CD4-positive, alpha-beta T cell treated with Interleukin-21 for 1 hour (primary cell): ENCODE measurements at regions not wholly inside any gene's neighbourhood (a gene's known extent, or its start where the extent isn't known, plus 50 kb on each side); places are given as distances from the start of the nearest gene placed in this dataset.

ENCODE experiments used
- DNase-seq: peaks from one replicate; pipeline ENCODE4 v3.0.0-alpha.2; 2020

GRCh38 chr13:73782450-73783449 lies 351.5 kb downstream of the KLF12 start:
- no peak for DNase-seq

GRCh38 chr13:73781384-73781783 lies 352.8 kb downstream of the KLF12 start:
- no peak for DNase-seq

- DNase-seq = no peak
Measured at GRCh38 chr13:73779881-73780280, 354.3 kb downstream of the KLF12 start.

GRCh38 chr13:73778242-73778864 lies 355.9 kb downstream of the KLF12 start:
- no peak for DNase-seq

- no peak for DNase-seq
Measured at GRCh38 chr13:73777134-73777533, 357.1 kb downstream of the KLF12 start.

GRCh38 chr13:73776151-73776785 lies 357.9 kb downstream of the KLF12 start:
- no peak for DNase-seq

- DNase-seq = no peak
Measured at GRCh38 chr13:73773168-73773549, 361.0 kb downstream of the KLF12 start.

GRCh38 chr13:73772449-73773167 lies 361.6 kb downstream of the KLF12 start:
- no peak for DNase-seq

- peak; percentile 53 for DNase-seq
Measured at GRCh38 chr13:73767747-73768315, 366.4 kb downstream of the KLF12 start.

- peak; percentile 40 for DNase-seq
Measured at GRCh38 chr13:73767191-73767741, 366.9 kb downstream of the KLF12 start.

- DNase-seq = peak; percentile 86
Measured at GRCh38 chr13:73765651-73766384, 368.4 kb downstream of the KLF12 start.

GRCh38 chr13:73759434-73759833 lies 374.8 kb downstream of the KLF12 start:
- no peak for DNase-seq

- no peak for DNase-seq
Measured at GRCh38 chr13:73757481-73758233, 376.5 kb downstream of the KLF12 start.

GRCh38 chr13:73754727-73755292 lies 379.4 kb downstream of the KLF12 start:
- peak; percentile 70 for DNase-seq

- no peak for DNase-seq
Measured at GRCh38 chr13:73754241-73754640, 380.0 kb downstream of the KLF12 start.

GRCh38 chr13:73751290-73751689 lies 382.9 kb downstream of the KLF12 start:
- DNase-seq = no peak

- DNase-seq = no peak
Measured at GRCh38 chr13:73748404-73748803, 385.8 kb downstream of the KLF12 start.

- DNase-seq = no peak
Measured at GRCh38 chr13:73745190-73745589, 389.0 kb downstream of the KLF12 start.

GRCh38 chr13:73742982-73743381 lies 391.2 kb downstream of the KLF12 start:
- DNase-seq = no peak

- no peak for DNase-seq
Measured at GRCh38 chr13:73741742-73742141, 392.5 kb downstream of the KLF12 start.
